ENCODE measurements at regions not wholly inside any gene's neighbourhood (a gene's known extent, or its start where the extent isn't known, plus 50 kb on each side); places are given as distances from the start of the nearest gene placed in this dataset.

- TF ChIP-seq SMAD1 (IDR thresholded peaks at IDR 0.05; ENCODE audit: low read depth, low read length, partially characterized antibody) (no peak), EHMT2 (IDR thresholded peaks at IDR 0.05) (0 out of 2 replicates have a peak, but pooled peaks have one; percentile 8), PURB (CRISPR knock-in tag; IDR thresholded peaks at IDR 0.05; ENCODE audit: low read depth) (no peak), RHOXF2B (CRISPR knock-in tag; conservative IDR thresholded peaks at IDR 0.05) (no peak), MNT (conservative IDR thresholded peaks at IDR 0.05) (0 out of 4 replicates have a peak, but pooled peaks of 1 of the 2 experiments have one; percentile 33), BACH1 (tag; IDR thresholded peaks at IDR 0.05) (peak; percentile 78; the same call in 1 of the 2 replicates), KDM1A (IDR thresholded peaks at IDR 0.05) (peak; percentile 42 to 58; a peak in 3 of 4 replicates), HMBOX1 (IDR thresholded peaks at IDR 0.05) (peak; percentile 18; the same call in 1 of the 2 replicates), NFE2 (IDR thresholded peaks at IDR 0.05; ENCODE audit: low read depth) (peak; percentile 95), ZNF3 (CRISPR knock-in tag; IDR thresholded peaks at IDR 0.05) (no peak), MAFG (tag; conservative IDR thresholded peaks at IDR 0.05) (peak; percentile 94), C11orf30 (IDR thresholded peaks at IDR 0.05; ENCODE audit: low read depth) (peak; percentile 96), RCOR1 (IDR thresholded peaks at IDR 0.05; ENCODE audit: borderline replicate concordance in 1 of 2, low read depth in 2 of 2, low read length in 2 of 2) (0 out of 4 replicates have a peak, but pooled peaks of 1 of the 2 experiments have one; percentile 16), ARID1B (IDR thresholded peaks at IDR 0.05) (peak; percentile 45), EP300 (IDR thresholded peaks at IDR 0.05; ENCODE audit: low read length) (0 out of 2 replicates have a peak, but pooled peaks have one; percentile 4), FOXJ2 (tag; IDR thresholded peaks at IDR 0.05) (0 out of 2 replicates have a peak, but pooled peaks have one; percentile 21), ARID4B (CRISPR knock-in tag; IDR thresholded peaks at IDR 0.05) (no peak), E2F8 (IDR thresholded peaks at IDR 0.05; ENCODE audit: low read depth, partially characterized antibody) (no peak), JUND (IDR thresholded peaks at IDR 0.05; ENCODE audit: borderline replicate concordance, low read depth, low read length) (peak; percentile 51; the same call in 1 of the 2 replicates), JUND (tag; IDR thresholded peaks at IDR 0.05; ENCODE audit: borderline replicate concordance, low read depth, low read length) (0 out of 3 replicates have a peak, but pooled peaks have one; percentile 41)
These were observed 161.8 kb downstream of the EDEM1 start (continued) for GRCh38 chr3:5349343-5349742.
